ENCODE measurements at regions not wholly inside any gene's neighbourhood (a gene's known extent, or its start where the extent isn't known, plus 50 kb on each side); places are given as distances from the start of the nearest gene placed in this dataset.

DNA sequence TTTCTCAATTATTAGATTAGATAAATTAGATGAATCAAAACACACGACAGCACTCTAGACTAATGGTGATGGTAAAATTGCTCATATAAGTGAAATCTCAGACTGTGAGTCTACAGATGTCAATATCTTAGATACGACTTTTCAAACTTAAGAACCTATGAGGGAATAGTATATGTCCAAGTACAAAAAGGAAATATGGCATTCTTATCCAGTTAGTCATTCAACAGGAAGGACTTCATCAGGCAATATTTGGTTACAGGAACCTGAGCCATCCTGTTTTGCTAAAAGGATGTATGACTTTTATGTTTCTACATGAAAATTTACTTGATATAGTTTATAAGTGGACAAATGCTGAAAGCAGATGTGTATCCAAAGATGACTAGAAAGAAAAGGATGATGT lies 107.0 kb downstream of the CT47B1 start:
- H3K27me3 Mint-ChIP-seq: no peaks in the 10 kb centered on the region
- ATAC-seq: no peak
- no peaks in the 10 kb centered on the region for H3K4me1 Mint-ChIP-seq
- H3K4me3 Mint-ChIP-seq: no peak overlapping the region
- H3K9me3 Mint-ChIP-seq: no peaks in the 10 kb centered on the region
- no peaks in the 10 kb centered on the region for H3K36me3 Mint-ChIP-seq (ENCODE audit: low read depth)
- H3K27ac Mint-ChIP-seq: no peak overlapping the region
- DNase-seq: no peak

DNA sequence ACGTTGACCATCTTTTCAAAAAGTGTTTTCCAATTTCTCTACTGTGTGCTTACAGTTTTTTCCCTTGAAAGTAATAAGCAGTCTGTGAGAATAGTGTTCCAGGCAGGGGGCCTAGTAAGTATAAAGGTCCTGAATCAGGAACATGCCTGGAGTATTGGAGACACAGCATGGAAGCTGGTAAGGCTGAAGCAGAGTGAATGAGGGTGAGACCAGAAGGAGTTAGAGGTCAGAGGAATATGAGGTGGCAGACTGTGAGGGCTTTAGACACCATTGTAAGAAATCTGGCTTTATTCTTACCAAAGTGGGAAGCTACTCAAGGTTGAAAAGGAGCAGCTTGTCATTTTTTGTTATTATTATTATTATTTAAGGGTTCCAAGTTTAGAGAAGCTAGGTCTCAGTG lies 107.4 kb downstream of the CT47B1 start:
- no peaks in the 10 kb centered on the region for H3K4me1 Mint-ChIP-seq
- H3K4me3 Mint-ChIP-seq: no peak overlapping the region
- no peaks in the 10 kb centered on the region for H3K36me3 Mint-ChIP-seq (ENCODE audit: low read depth)
- DNase-seq: no peak
- no peaks in the 10 kb centered on the region for H3K9me3 Mint-ChIP-seq
- no peaks in the 10 kb centered on the region for H3K27me3 Mint-ChIP-seq
- no peak overlapping the region for H3K27ac Mint-ChIP-seq
- ATAC-seq: no peak

DNA sequence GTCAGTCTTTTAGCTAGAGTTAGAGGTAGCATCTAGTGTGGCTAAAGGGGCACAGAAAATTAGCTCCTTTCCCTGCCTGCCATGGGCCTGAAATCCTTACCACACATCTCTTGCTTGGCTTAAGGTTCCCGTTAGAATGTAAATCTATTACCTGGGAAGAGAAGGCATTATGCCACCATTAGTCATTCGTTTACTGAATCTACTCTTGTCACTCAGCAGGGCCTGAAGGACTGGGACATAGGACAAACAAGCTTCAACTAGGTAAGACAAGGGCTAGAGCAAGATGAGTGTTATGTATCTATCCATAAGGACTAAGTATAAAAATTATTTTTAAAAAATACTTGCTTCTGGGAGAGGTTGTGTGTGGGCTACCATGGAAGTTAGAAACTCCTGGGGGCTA lies 112.4 kb downstream of the CT47B1 start:
- Mint-ChIP-seq H3K27ac (no peak overlapping the region), H3K4me1 (peaks cover 6% of the 10 kb centered on the region), H3K36me3 (ENCODE audit: low read depth) (no peaks in the 10 kb centered on the region), H3K27me3 (no peaks in the 10 kb centered on the region), H3K9me3 (no peaks in the 10 kb centered on the region), H3K4me3 (no peak overlapping the region)
- no peak for ATAC-seq
- no peak for DNase-seq

DNA sequence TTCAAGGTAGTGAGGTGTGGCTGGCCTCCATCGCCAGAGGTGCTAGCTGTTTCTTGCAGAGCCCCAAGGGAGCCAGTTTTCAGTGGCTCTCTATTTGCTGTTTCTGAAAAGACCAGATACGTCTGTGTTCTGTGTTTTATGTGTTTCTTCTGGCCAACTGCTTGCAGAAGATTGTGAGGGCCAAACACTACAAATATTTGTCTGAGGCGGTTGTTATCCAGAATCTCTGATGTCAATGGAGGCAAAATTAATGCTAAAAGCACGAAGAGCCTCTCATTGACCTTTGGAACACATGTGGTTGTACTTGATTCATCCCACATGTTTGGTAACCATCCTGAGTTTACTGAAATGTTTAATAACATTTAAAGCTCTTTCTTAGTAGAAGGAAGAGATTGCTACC lies 113.9 kb downstream of the CT47B1 start:
- Mint-ChIP-seq H3K4me1 (peaks cover 6% of the 10 kb centered on the region), H3K27ac (no peak overlapping the region), H3K9me3 (no peaks in the 10 kb centered on the region), H3K4me3 (no peak overlapping the region), H3K27me3 (no peaks in the 10 kb centered on the region), H3K36me3 (ENCODE audit: low read depth) (no peaks in the 10 kb centered on the region)
- ATAC-seq (no peak), DNase-seq (no peak)

DNA sequence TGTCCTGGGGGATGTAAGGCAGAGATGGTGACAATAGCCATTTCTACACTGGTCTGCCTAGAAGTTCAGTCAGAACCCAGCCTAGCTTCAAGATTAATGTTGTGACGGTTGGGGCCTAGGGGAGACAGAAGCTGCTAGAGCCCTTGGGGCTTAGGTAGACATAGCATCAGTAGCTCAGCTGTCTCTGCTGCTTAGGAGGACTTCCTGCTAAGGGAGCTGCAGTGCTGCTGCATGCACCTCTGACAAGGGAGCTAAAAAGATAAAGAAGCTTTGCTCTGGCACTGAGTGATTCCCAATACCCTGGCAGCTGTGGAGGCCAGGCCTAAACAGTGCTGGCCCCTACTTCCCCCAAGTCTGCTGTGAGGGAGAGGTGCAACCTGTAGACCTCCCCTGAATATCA lies 116.0 kb downstream of the CT47B1 start:
- H3K9me3 Mint-ChIP-seq: no peaks in the 10 kb centered on the region
- DNase-seq (no peak), ATAC-seq (no peak)
- H3K36me3 Mint-ChIP-seq (ENCODE audit: low read depth): no peaks in the 10 kb centered on the region
- H3K4me1 Mint-ChIP-seq: peaks cover 20% of the 10 kb centered on the region
- H3K27ac Mint-ChIP-seq: no peak overlapping the region
- no peaks in the 10 kb centered on the region for H3K27me3 Mint-ChIP-seq
- no peak overlapping the region for H3K4me3 Mint-ChIP-seq

DNA sequence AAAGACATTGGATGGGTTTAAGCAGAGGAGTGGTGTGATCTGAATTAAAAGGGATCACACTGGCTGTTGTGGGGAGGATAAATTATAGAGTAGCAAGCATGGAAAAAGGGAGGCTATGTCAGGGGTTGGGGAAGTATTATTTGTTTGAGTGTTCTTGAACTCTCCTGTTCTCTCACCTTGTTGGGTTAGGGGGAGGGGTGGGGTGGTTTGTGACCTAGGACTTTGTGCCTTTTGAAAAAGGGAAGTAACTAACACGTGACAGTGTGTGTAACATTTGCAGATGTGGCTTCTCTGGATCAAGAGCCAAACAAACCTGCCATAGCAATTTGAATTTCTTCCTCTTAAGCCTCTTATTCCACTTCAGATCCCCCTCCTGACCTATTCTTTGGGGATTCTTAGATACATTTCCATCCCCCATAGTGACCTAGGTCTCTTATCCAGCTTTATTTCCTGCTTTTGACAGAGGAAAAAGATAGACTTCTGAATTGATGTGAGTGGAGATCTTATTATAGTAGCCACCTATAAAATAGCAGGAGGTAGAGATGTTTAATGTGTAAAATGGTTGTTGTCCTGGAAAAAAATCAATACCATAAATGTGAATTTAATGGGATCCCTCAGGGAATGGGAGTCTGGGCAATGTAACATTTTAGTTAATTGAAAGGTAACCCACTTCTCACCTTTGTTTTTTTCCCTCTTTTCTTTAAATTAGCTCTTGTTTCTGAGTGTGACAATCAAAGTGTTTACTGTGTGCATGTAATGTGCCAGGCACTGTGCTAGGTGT lies 120.4 kb downstream of the CT47B1 start:
- no peak for DNase-seq
- Mint-ChIP-seq H3K4me3 (no peak overlapping the region), H3K36me3 (ENCODE audit: low read depth) (no peaks in the 10 kb centered on the region), H3K27ac (peak overlapping the region; percentile 35), H3K4me1 (peaks cover 51% of the 10 kb centered on the region), H3K9me3 (no peaks in the 10 kb centered on the region), H3K27me3 (no peaks in the 10 kb centered on the region)
- ATAC-seq: no peak

DNA sequence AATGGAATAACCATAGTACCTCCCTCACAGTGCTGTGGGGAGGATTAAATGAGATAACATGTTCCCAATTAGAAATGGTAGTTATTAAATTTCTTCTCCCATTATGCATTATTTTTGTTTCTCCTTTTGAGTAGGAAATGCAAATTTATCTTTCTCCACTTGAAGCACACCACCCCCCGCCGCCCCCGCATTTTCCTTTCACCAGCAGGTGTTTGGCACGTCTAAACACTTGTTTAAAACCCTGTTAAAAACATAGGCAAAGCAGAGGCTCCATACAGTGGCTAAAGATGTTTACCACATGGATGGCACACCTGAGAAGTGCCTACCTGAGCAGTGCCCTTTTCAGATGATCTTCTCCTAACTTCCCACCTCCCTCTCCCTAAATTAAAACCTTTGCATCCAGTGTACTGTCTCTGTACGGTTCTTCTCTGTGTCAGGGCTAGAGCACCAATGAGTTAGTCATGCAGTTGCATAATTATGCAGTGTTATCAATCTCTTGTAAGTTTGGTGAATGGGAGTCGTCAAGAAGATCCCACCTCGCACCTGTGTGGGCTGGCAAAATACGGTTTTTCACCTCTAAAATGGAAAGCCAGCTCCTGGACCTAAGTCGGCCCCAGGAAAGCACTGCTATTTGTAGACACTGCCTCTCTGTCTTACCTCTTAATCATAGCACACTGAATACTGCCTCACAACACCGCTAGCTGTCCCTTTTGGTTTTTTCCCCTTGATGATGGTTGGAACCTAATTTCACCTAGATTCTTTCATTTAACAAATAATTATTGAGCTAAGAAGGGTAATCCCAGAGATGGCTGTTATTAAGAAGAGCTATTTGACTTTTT lies 122.0 kb downstream of the CT47B1 start:
- Mint-ChIP-seq H3K36me3 (ENCODE audit: low read depth) (no peaks in the 10 kb centered on the region), H3K9me3 (no peaks in the 10 kb centered on the region), H3K4me3 (peak overlapping the region; percentile 37), H3K27ac (peak overlapping the region; percentile 59), H3K27me3 (no peaks in the 10 kb centered on the region), H3K4me1 (peaks cover 57% of the 10 kb centered on the region)
- DNase-seq (peak; percentile 26), ATAC-seq (peak; percentile 82)

DNA sequence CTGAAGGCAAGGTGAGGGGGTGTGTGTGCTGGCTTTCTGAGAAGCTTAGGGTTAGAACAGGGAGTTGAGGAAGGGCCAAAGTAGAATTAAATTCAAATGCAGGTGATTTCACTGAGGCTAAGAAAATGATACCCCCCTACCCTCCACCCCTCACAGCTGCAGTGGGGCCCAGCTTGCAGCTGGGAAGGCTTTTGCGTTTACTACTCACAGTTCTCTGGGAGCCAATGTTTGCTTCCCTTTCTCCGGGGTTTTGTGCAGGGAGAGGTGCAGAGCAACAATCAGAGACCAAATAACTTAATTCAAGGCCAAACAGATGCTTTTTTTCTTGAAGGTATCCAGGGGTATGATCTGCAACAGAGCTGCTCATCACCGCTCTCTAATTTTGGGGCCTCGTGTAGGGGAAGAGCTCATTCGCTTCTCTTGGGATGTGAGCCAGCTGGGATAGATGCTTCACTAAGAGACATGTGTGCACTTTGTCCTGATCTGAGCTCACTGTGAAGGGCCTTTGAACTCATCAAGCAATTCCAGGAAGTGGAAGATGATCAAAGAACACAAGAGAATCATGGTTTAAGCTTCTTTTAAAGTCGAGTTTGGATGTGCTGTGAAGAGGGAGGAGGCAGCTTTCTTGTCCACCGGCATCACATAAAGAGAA lies 122.7 kb upstream of the C1GALT1C1 start:
- H3K4me1 Mint-ChIP-seq: peaks cover 57% of the 10 kb centered on the region
- DNase-seq: no peak

DNA sequence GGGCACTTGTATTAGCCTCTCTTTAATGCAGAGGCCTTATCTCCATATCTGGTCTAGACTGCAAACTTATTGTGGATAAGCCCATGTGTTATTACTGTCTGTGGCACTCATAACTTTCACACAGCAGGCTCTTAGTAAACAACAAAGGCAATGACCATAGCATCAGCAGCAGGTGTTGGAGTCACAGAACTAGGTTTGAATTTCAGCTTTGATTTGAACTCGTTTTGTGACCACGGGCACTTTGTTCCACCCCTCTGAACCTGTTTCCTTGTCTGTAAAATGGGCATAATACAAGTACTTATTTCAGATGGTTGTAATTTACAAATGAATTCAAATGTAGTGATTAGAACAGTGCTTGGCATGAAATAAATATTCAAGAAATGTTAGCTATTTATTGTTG lies 121.8 kb upstream of the C1GALT1C1 start:
- Mint-ChIP-seq H3K27ac (no peak overlapping the region), H3K4me1 (peaks cover 57% of the 10 kb centered on the region), H3K9me3 (no peaks in the 10 kb centered on the region), H3K36me3 (ENCODE audit: low read depth) (peaks cover 1% of the 10 kb centered on the region), H3K27me3 (no peaks in the 10 kb centered on the region), H3K4me3 (no peak overlapping the region)
- DNase-seq: no peak
- no peak for ATAC-seq

More for the DNA sequence above, 122.7 kb upstream of the C1GALT1C1 start:
- no peak for ATAC-seq
- no peak overlapping the region for H3K4me3 Mint-ChIP-seq
- peaks cover 1% of the 10 kb centered on the region for H3K36me3 Mint-ChIP-seq (ENCODE audit: low read depth)
- no peaks in the 10 kb centered on the region for H3K9me3 Mint-ChIP-seq
- H3K27me3 Mint-ChIP-seq: no peaks in the 10 kb centered on the region
- no peak overlapping the region for H3K27ac Mint-ChIP-seq

DNA sequence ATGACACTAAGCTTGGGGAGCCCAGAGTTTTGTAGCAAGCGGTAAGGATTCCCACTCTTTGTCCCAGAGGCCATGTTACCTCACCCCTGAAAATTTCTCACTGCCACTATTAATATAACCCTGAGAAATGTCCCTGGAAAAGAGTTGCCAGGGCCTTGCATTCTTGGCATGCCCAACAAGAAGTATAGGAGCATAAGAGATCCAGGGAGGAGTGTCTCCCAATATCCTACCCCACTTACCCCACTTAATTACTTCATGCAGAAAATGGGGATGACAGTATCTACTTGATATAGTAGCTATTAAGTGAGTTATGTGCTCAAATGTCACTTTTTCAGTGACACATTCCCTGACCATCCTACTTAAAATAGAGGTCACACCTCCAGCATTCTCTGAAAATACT lies 120.5 kb upstream of the C1GALT1C1 start:
- no peak for ATAC-seq
- peaks cover 50% of the 10 kb centered on the region for H3K4me1 Mint-ChIP-seq
- peaks cover 2% of the 10 kb centered on the region for H3K9me3 Mint-ChIP-seq
- H3K27me3 Mint-ChIP-seq: no peaks in the 10 kb centered on the region
- no peak for DNase-seq
- H3K36me3 Mint-ChIP-seq (ENCODE audit: low read depth): peaks cover 1% of the 10 kb centered on the region
- H3K4me3 Mint-ChIP-seq: no peak overlapping the region
- no peak overlapping the region for H3K27ac Mint-ChIP-seq

DNA sequence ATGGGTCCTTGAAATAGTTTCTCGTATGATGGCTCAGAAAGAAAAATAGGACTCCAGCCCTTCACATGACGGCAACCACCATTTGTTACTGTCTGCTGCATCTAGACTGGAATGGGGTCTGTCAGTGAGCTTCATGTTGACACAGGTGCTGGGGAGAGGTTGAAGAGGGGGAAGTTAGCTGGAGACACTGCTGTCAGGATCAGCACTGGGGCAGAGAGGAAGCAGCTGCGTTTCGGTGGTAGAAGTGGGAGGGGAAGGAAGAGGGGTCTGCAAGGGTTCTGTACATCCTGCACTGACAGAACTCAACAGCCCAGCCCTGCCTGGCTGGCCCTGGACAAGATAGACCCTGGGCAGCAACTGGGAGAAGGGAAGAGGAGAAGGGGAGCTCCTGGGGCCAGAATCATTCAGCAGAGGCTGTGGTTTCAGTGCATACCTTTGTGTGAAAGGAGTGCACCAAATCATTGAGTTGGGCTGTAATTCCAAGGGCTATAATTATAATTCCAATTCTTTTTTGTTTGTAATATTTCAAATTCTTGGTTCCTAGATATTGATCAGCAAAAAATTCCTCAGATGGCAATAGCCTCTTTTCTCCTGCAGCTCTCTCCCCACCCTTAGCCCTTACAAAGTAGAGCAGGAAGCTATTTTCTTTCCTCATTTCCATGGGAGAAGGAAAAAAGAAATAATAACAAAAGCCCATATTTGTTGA lies 119.4 kb upstream of the C1GALT1C1 start:
- Mint-ChIP-seq H3K4me3 (peak overlapping the region; percentile 16), H3K27me3 (no peaks in the 10 kb centered on the region), H3K27ac (no peak overlapping the region), H3K9me3 (peaks cover 7% of the 10 kb centered on the region), H3K36me3 (ENCODE audit: low read depth) (peaks cover 1% of the 10 kb centered on the region), H3K4me1 (peaks cover 39% of the 10 kb centered on the region)
- ATAC-seq (no peak), DNase-seq (no peak)

DNA sequence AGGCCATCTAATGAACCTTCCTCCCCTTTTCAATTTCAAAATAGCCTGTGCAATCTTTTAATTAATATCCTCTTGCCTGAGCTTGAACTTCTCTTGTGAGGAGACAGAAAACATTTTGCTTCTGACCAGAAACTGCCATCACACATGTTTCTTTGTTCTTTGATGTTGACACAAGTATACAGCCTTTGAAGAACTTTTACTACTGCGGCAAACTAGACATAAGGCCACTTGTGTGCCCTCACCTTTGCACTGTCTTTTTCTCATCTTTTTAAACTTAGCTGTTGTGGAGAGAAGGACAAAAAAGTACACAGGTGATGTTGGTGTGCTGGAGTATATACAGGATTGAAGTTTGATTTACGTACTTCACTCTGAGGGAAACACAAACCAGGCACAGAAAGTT lies 116.3 kb upstream of the C1GALT1C1 start:
- peaks cover 1% of the 10 kb centered on the region for H3K36me3 Mint-ChIP-seq (ENCODE audit: low read depth)

DNA sequence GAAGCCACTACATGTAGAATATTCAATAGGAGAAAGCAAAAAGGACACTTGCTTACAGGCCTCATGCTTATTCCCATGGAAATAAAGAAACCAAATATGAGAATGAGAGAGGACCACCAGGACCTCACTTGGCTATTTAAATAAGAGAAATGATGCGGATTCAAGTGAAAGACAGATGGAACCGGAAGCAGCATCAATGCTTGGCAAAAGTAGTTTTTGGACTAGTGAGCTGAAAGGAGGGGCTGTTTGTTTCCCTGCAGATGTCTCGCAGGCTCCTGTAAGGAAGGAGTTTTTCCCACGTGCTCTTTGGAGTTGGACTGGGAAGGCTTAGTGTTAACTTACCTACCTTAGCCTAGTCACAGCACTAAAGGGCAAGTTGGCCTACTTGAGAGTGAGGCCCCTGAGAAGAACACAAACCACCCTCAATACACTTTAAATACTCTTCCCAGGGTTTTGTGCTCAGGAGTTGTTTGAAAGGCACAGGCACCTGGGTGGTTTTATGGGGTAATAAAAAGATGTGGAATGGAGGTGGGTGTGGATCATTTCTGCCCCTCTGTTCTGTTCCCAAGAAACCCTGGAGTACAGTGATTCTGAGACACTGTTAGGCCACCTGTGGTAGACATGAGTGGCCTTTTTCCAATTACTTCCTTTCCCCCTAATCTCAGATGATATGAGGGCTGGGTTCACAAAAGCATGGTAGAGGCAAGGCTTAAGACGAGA lies 113.3 kb upstream of the C1GALT1C1 start:
- H3K4me3 Mint-ChIP-seq: no peak overlapping the region
- no peak overlapping the region for H3K27ac Mint-ChIP-seq
- no peaks in the 10 kb centered on the region for H3K27me3 Mint-ChIP-seq
- ATAC-seq (no peak), DNase-seq (no peak)
- H3K4me1 Mint-ChIP-seq: peaks cover 8% of the 10 kb centered on the region
- peaks cover under 1% of the 10 kb centered on the region for H3K36me3 Mint-ChIP-seq (ENCODE audit: low read depth)
- peaks cover 7% of the 10 kb centered on the region for H3K9me3 Mint-ChIP-seq

More for the DNA sequence above, 116.3 kb upstream of the C1GALT1C1 start:
- DNase-seq: no peak
- Mint-ChIP-seq H3K27me3 (no peaks in the 10 kb centered on the region), H3K4me1 (peaks cover 18% of the 10 kb centered on the region), H3K4me3 (no peak overlapping the region), H3K9me3 (peaks cover 7% of the 10 kb centered on the region), H3K27ac (no peak overlapping the region)
- ATAC-seq: no peak

DNA sequence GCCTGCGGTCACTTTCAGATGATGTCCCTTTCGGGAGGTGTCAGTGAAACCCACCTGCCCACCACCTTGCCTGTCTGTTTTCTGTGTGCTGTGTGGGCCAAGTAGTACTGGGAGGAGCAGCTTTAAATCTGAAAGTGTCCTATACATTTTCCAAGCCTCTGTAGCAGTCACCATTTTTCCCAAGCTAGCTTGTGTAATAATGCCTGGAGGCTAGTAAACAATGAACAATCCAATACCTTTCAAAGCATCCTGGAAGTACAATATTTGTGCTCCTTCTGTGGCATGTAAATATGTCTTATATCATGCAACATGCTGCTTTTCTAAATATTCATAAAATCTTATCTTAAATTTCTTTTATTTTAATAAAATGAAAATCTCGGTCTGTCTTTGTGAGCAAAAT lies 111.6 kb upstream of the C1GALT1C1 start:
- no peaks in the 10 kb centered on the region for H3K27me3 Mint-ChIP-seq
- H3K27ac Mint-ChIP-seq: no peak overlapping the region
- peaks cover 23% of the 10 kb centered on the region for H3K4me1 Mint-ChIP-seq
- no peak overlapping the region for H3K4me3 Mint-ChIP-seq
- no peaks in the 10 kb centered on the region for H3K36me3 Mint-ChIP-seq (ENCODE audit: low read depth)
- DNase-seq (no peak), ATAC-seq (no peak)
- peaks cover 7% of the 10 kb centered on the region for H3K9me3 Mint-ChIP-seq
